ENCODE measurements at regions not wholly inside any gene's neighbourhood (a gene's known extent, or its start where the extent isn't known, plus 50 kb on each side); places are given as distances from the start of the nearest gene placed in this dataset.

DNA sequence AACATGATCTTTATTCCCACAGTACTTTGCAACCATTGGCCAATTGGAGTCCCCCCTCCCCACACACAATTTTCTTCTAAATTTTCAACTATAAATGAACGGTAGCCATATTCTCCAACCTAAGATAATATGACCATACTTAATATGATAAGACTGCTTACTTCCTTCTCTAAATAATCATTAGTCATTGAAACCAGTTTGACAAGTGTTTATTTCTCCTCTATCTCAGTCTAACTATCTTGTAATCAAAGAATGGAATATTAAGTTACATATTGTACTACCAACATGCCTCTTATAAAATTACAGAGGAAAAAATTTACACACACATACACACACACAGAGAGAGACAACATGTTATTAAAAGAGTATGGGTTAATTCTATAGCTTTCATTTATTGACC is 567.4 kb upstream of the TMPRSS15 start:
- DNase-seq (no peak), ATAC-seq (no peak)
- H3K9me3 ChIP-seq: no peaks in the 10 kb centered on the region
- H3K4me3 ChIP-seq: no peak overlapping the region
- no peaks in the 10 kb centered on the region for H3K36me3 ChIP-seq (ENCODE audit: low read depth)
- TF ChIP-seq, protein P1, sequence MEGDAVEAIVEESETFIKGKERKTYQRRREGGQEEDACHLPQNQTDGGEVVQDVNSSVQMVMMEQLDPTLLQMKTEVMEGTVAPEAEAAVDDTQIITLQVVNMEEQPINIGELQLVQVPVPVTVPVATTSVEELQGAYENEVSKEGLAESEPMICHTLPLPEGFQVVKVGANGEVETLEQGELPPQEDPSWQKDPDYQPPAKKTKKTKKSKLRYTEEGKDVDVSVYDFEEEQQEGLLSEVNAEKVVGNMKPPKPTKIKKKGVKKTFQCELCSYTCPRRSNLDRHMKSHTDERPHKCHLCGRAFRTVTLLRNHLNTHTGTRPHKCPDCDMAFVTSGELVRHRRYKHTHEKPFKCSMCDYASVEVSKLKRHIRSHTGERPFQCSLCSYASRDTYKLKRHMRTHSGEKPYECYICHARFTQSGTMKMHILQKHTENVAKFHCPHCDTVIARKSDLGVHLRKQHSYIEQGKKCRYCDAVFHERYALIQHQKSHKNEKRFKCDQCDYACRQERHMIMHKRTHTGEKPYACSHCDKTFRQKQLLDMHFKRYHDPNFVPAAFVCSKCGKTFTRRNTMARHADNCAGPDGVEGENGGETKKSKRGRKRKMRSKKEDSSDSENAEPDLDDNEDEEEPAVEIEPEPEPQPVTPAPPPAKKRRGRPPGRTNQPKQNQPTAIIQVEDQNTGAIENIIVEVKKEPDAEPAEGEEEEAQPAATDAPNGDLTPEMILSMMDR (IDR thresholded peaks at IDR 0.05): no peak
- intact Hi-C loops (cut with DNase I, micrococcal nuclease): no loop called here
- H3K4me1 ChIP-seq (ENCODE audit: low read depth): no peaks in the 10 kb centered on the region

DNA sequence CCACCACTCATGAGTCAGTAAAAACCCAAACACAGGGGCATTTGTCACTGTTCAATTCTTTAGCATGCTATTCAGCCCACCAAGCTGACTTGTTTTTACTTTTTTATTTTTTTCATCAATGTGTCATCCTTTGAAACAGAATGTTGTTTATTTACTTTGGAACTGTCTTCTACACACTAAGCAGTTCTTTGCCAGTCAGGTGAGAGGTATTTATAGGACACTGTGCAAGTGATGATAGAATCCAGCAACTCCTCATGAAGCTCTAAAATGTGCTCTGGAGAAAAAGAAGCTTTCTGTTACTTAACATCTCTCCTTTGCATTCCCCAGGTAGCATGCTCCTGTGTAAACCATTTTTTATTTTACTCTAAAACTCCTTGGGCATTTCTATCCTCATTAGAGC is 582.0 kb upstream of the TMPRSS15 start:
- intact Hi-C loops (cut with DNase I, micrococcal nuclease): no loop called here
- TF ChIP-seq, protein P1 (IDR thresholded peaks at IDR 0.05): no peak
- no peaks in the 10 kb centered on the region for H3K4me1 ChIP-seq (ENCODE audit: low read depth)
- no peaks in the 10 kb centered on the region for H3K36me3 ChIP-seq (ENCODE audit: low read depth)
- DNase-seq (no peak), ATAC-seq (no peak)
- H3K4me3 ChIP-seq: no peak overlapping the region
- no peaks in the 10 kb centered on the region for H3K9me3 ChIP-seq

DNA sequence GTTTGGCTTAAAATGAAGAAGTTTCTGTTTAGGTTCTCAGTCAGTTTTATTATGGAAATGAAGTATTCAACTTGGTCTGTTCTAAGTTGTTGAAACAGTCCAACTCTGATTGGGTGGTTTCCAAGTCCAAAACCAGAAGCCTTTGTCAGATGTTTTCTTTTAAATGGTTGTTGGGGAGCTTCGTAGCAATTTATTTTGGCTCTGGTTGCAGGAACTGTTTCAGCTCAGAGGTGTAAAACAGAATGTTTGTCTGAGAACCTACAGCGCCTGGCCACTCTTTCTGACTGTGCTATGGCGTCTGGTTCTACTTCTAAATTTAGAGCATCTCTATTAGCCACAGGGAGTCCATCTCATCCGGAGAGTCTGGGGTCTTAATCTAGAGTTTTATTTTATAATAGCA is 582.6 kb upstream of the TMPRSS15 start:
- ATAC-seq (no peak), DNase-seq (no peak)
- no peaks in the 10 kb centered on the region for H3K9me3 ChIP-seq
- intact Hi-C loops (cut with DNase I, micrococcal nuclease): no loop called here
- H3K4me1 ChIP-seq (ENCODE audit: low read depth): no peaks in the 10 kb centered on the region
- H3K36me3 ChIP-seq (ENCODE audit: low read depth): no peaks in the 10 kb centered on the region
- H3K4me3 ChIP-seq: no peak overlapping the region
- TF ChIP-seq, protein P1 (IDR thresholded peaks at IDR 0.05): no peak

DNA sequence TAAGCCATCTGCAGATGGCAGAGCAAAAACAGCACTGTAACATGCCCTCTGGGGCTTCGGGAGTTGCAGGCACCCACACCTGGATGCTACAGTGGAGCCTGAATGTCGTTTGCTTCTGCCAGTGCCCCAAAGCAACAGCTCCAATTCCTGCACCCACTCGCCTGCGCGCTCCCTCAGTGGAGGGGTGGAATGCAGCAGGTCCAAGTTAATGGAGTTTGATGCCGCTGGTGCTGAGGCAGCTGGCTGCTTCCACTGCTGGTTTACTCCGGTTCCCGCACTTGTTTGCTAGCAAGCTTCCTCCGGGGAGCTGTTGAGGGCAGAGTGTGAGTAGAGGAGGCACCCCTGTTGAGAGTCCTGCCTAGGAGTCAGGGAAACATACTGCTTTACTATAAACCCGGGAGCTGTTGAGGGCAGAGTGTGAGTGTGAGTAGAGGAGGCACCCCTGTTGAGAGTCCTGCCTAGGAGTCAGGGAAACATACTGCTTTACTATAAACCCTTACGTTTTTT is 584.0 kb upstream of the TMPRSS15 start:
- no peaks in the 10 kb centered on the region for H3K4me1 ChIP-seq (ENCODE audit: low read depth)
- intact Hi-C loops (cut with DNase I, micrococcal nuclease): no loop called here
- ATAC-seq: no peak
- no peaks in the 10 kb centered on the region for H3K9me3 ChIP-seq
- DNase-seq: no peak
- H3K36me3 ChIP-seq (ENCODE audit: low read depth): no peaks in the 10 kb centered on the region
- H3K4me3 ChIP-seq: no peak overlapping the region
- TF ChIP-seq, protein P1 (IDR thresholded peaks at IDR 0.05): no peak

DNA sequence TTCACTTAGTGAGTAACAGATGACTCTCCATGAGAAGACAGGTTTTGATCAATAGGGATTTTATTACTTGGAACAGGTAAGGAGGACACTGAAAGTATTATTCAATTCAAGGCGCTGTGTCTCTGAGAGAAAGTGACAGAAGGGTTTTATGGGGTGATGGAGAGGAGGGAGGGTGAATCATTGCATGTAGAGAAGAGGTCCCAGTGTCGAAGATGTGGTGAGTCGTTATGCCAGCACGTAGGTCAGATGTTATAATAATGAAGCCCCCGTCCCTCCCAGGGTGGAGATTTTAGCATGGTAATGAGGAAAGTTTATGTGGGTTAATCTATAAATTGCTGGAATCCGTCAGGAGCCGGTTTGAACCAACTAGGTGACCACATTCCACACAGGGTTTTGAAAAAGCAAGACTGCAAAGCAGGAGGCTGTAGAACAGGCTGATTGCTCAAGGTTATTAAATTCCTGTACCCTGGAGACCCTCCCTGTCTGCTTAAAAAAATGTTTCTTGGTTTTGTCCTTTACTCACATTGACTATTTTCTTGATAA is 586.4 kb upstream of the TMPRSS15 start:
- H3K36me3 ChIP-seq (ENCODE audit: low read depth): no peaks in the 10 kb centered on the region
- H3K4me1 ChIP-seq (ENCODE audit: low read depth): no peaks in the 10 kb centered on the region
- no peak for ATAC-seq
- intact Hi-C loops (cut with DNase I, micrococcal nuclease): no loop called here
- H3K9me3 ChIP-seq: no peaks in the 10 kb centered on the region
- H3K4me3 ChIP-seq: no peak overlapping the region
- no peak for DNase-seq
- TF ChIP-seq, protein P1 (IDR thresholded peaks at IDR 0.05): no peak

DNA sequence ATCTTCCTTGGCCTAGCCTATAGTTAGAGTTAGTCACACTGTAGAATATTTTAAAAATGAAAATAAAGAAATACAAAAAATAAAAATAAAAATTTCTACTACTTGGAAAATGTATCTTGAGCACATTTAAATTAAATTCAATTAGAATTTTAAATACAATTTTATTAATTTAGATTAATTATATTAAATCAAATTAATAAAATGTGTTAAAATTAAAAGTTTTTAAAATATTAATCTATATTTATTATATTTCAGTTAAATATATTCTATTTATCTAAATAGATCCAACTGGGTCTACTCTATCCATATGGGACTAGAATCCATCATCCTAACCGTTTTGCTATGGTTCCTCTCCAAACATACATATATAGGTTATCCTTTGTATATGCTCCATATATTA is 588.3 kb upstream of the TMPRSS15 start:
- Histone ChIP-seq H3K4me1 (ENCODE audit: low read depth) (no peaks in the 10 kb centered on the region), H3K36me3 (ENCODE audit: low read depth) (no peaks in the 10 kb centered on the region), H3K9me3 (no peaks in the 10 kb centered on the region), H3K4me3 (no peak overlapping the region)
- intact Hi-C loops (cut with DNase I, micrococcal nuclease): no loop called here
- no peak for ATAC-seq
- DNase-seq: no peak
- TF ChIP-seq, protein P1 (IDR thresholded peaks at IDR 0.05): no peak
